GM19043 (cell line): ENCODE measurements at regions not wholly inside any gene's neighbourhood (a gene's known extent, or its start where the extent isn't known, plus 50 kb on each side); places are given as distances from the start of the nearest gene placed in this dataset.

Experiments
- ATAC-seq: cut with Tn5 transposase; IDR thresholded peaks from one replicate; pipeline ENCODE4 v1.9.1; 2021; ENCODE audit warnings: low read depth; ENCODE audit not compliant: unreplicated experiment

GRCh38 chr16:72243621-72244020, 71.7 kb upstream of the PMFBP1 start:
- ATAC-seq = no peak

- ATAC-seq = no peak
These were observed 70.8 kb upstream of the PMFBP1 start for GRCh38 chr16:72242757-72243156.

GRCh38 chr16:72241930-72242329, 70.0 kb upstream of the PMFBP1 start:
- ATAC-seq = peak; percentile 44

- no peak for ATAC-seq
These were observed 69.1 kb upstream of the PMFBP1 start for GRCh38 chr16:72241008-72241407.

GRCh38 chr16:72240466-72240865, 68.5 kb upstream of the PMFBP1 start:
- ATAC-seq = no peak

- no peak for ATAC-seq
These were observed 64.9 kb upstream of the PMFBP1 start for GRCh38 chr16:72236866-72237265.

GRCh38 chr16:72234387-72234786, 62.4 kb upstream of the PMFBP1 start:
- no peak for ATAC-seq

- ATAC-seq = no peak
These were observed 56.1 kb upstream of the PMFBP1 start for GRCh38 chr16:72228014-72228413.

- no peak for ATAC-seq
These were observed 54.2 kb upstream of the PMFBP1 start for GRCh38 chr16:72226136-72226535.

GRCh38 chr16:72224260-72224768, 52.4 kb upstream of the PMFBP1 start:
- no peak for ATAC-seq

GRCh38 chr16:72222503-72222902, 50.5 kb upstream of the PMFBP1 start:
- no peak for ATAC-seq
